Adrenal gland (tissue), 9 donors: ENCODE measurements at regions not wholly inside any gene's neighbourhood (a gene's known extent, or its start where the extent isn't known, plus 50 kb on each side); places are given as distances from the start of the nearest gene placed in this dataset.
"Not testable (repeated sequence)": the region's sequence is repeated elsewhere in the genome, so short reads cannot be mapped to it uniquely, and the experiment has no call there.

ENCODE experiments used
- DNase-seq, 7 donors: peaks; one replicate each; pipeline ENCODE4 v3.0.0-alpha.2; 2019 to 2020
- H3K27ac ChIP-seq, 5 donors: fragments of 200-600 bp; sonication (generic) in 4 of 5; 1 replicate in 3 of 5; 2 replicates in 2 of 5; pipeline versions ENCODE4 v1.5.1 to v1.8.0; 2016 to 2020; ENCODE audit warnings: mild to moderate bottlenecking in 1 of 5
- H3K27me3 ChIP-seq: fragments of 200-600 bp; 2 replicates; pipeline ENCODE4 v1.8.0; 2021
- H3K36me3 ChIP-seq, 2 donors: fragments of 200-600 bp; replicated peaks in 1 of 2; 1 replicate in 1 of 2; 2 replicates in 1 of 2; pipeline versions ENCODE4 v1.5.1 to v1.8.0; 2018 to 2022
- H3K4me1 ChIP-seq, 2 donors: fragments of 200-600 bp; replicated peaks in 1 of 2; 1 replicate in 1 of 2; 2 replicates in 1 of 2; pipeline versions ENCODE4 v1.5.1 to v1.8.0; 2018 to 2021
- H3K4me3 ChIP-seq, 4 donors: fragments of 200-600 bp; sonication (generic) in 3 of 4; one replicate each; pipeline ENCODE4 v1.5.1; 2016 to 2018
- H3K9me3 ChIP-seq, 3 donors: fragments of 200-600 bp; sonication (generic) in 1 of 3; replicated peaks in 1 of 3; 1 replicate in 2 of 3; 2 replicates in 1 of 3; pipeline versions ENCODE4 v1.5.1 to v1.8.0; 2016 to 2021
- POLR2A ChIP-seq, 2 donors: fragments of 450-650 bp; IDR thresholded peaks; one replicate each; pipeline ENCODE4 v1.6.1; 2017; ENCODE audit warnings: antibody characterized with exemption in 2 of 2, mild to moderate bottlenecking in 2 of 2, moderate library complexity in 1 of 2
- WGBS, 4 donors: extraction: QIAGEN DNeasy Blood & Tissue Kit in 2 of 4; methylation state at CpG; one replicate each; pipeline versions ENCODE4 v1.1.5 to v1.1.7; 2013 to 2017; 5-methylcytosine and 5-hydroxymethylcytosine counted together
- intact Hi-C, 2 donors: fragments of 100-400 bp; cut with DNase I; formaldehyde crosslinking; loops; one replicate each; pipeline versions ENCODE4 v1.14.1 to v1.15.0; 2022 to 2023
- TF ChIP-seq, protein P1 (sequence below), 6 experiments: fragments of 450-650 bp in 4 of 6; fragments of 200-600 bp in 2 of 6; sonication (generic) in 1 of 6; IDR thresholded peaks; 1 replicate in 5 of 6; 2 replicates in 1 of 6; pipeline versions ENCODE4 v1.5.1 to v1.8.0; 2016 to 2021; ENCODE audit warnings: antibody characterized with exemption in 6 of 6, mild to moderate bottlenecking in 2 of 6, moderate library complexity in 1 of 6
- donor health status: healthy with polysubstance abuse.
- donor health status: Bipolar disorder and iron deficiency.
- donor health status: DM: yes; HTN: yes; CAD: no.
- donor health status: DM: no; HTN: no; CAD: no.
- donor health status: DM: no; HTN: no; CAD: no.

- H3K27me3 ChIP-seq, result no peaks in the 10 kb centered on the region
- no peaks in the 10 kb centered on the region for H3K36me3 ChIP-seq
- no peaks in the 10 kb centered on the region for H3K9me3 ChIP-seq
- no peaks in the 10 kb centered on the region for H3K4me1 ChIP-seq
- no peak for DNase-seq
- H3K27ac ChIP-seq, result no peak overlapping the region
- H3K4me3 ChIP-seq, result no peak overlapping the region
- WGBS, 4 donors, result 73 to 82% (median 79%) methylated on average over 5 of the region's 5 CpGs
- TF ChIP-seq POLR2A (IDR thresholded peaks at IDR 0.05), result no peak
- TF ChIP-seq, protein P1, sequence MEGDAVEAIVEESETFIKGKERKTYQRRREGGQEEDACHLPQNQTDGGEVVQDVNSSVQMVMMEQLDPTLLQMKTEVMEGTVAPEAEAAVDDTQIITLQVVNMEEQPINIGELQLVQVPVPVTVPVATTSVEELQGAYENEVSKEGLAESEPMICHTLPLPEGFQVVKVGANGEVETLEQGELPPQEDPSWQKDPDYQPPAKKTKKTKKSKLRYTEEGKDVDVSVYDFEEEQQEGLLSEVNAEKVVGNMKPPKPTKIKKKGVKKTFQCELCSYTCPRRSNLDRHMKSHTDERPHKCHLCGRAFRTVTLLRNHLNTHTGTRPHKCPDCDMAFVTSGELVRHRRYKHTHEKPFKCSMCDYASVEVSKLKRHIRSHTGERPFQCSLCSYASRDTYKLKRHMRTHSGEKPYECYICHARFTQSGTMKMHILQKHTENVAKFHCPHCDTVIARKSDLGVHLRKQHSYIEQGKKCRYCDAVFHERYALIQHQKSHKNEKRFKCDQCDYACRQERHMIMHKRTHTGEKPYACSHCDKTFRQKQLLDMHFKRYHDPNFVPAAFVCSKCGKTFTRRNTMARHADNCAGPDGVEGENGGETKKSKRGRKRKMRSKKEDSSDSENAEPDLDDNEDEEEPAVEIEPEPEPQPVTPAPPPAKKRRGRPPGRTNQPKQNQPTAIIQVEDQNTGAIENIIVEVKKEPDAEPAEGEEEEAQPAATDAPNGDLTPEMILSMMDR (IDR thresholded peaks at IDR 0.05), result no peak
- intact Hi-C loops, result no loop called here
Measured at GRCh38 chr2:133641942-133642725, 73.9 kb upstream of the NCKAP5 start.

- Histone ChIP-seq H3K27me3 (no peaks in the 10 kb centered on the region), H3K36me3 (no peaks in the 10 kb centered on the region), H3K4me1 (no peaks in the 10 kb centered on the region), H3K4me3 (no peak overlapping the region), H3K27ac (no peak overlapping the region), H3K9me3 (no peaks in the 10 kb centered on the region)
- TF ChIP-seq, protein P1 (IDR thresholded peaks at IDR 0.05), result no peak
- no peak for TF ChIP-seq POLR2A (IDR thresholded peaks at IDR 0.05)
- DNase-seq, result no peak
- intact Hi-C loops, result no loop called here
Measured at GRCh38 chr2:133642791-133643191, 74.5 kb upstream of the NCKAP5 start.

DNA sequence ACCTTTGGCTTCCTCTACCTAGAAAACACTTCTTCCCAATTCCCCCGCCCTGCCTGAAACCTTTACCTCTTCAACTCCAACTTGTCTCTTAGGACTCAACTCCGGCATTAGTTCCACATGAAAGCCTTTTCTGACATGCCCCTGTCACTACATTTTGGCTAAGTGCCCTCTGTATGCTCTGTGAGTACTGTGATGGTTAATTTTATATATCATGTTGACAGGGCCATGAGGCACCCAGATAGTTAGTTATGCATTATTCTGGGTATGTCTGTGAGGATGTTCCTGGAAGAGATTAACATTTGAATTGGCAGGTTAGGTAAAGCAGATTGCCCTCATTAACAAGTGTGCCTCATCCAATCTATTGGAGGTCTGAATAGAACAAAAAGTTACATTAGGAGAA, 75.6 kb upstream of the NCKAP5 start:
- Histone ChIP-seq H3K36me3 (no peaks in the 10 kb centered on the region), H3K4me1 (no peaks in the 10 kb centered on the region), H3K9me3 (no peaks in the 10 kb centered on the region), H3K4me3 (no peak overlapping the region), H3K27ac (no peak overlapping the region), H3K27me3 (no peaks in the 10 kb centered on the region)
- TF ChIP-seq POLR2A (IDR thresholded peaks at IDR 0.05), result no peak
- TF ChIP-seq, protein P1 (IDR thresholded peaks at IDR 0.05), result no peak
- 64 to 71% (median 68%) methylated on average over 2 of the region's 2 CpGs for WGBS, 4 donors
- intact Hi-C loops, result no loop called here
- no peak for DNase-seq

GRCh38 chr2:133644846-133645245, 76.6 kb upstream of the NCKAP5 start:
- DNase-seq, result no peak
- TF ChIP-seq, protein P1 (IDR thresholded peaks at IDR 0.05), result no peak
- TF ChIP-seq POLR2A (IDR thresholded peaks at IDR 0.05), result no peak
- no peaks in the 10 kb centered on the region for H3K4me1 ChIP-seq
- no peaks in the 10 kb centered on the region for H3K9me3 ChIP-seq
- H3K27me3 ChIP-seq, result no peaks in the 10 kb centered on the region
- H3K4me3 ChIP-seq, result no peak overlapping the region
- no peak overlapping the region for H3K27ac ChIP-seq
- intact Hi-C loops, result no loop called here
- no peaks in the 10 kb centered on the region for H3K36me3 ChIP-seq

GRCh38 chr2:133647386-133647785, 79.1 kb upstream of the NCKAP5 start:
- DNase-seq, H3K36me3 ChIP-seq, H3K4me3 ChIP-seq, H3K27me3 ChIP-seq, H3K4me1 ChIP-seq, H3K27ac ChIP-seq, intact Hi-C loops, H3K9me3 ChIP-seq: not testable (repeated sequence)
- WGBS, 4 donors, result 79 to 85% (median 83%) methylated on average over 1 of the region's 1 CpG
